GM19452 (cell line): ENCODE measurements at regions not wholly inside any gene's neighbourhood (a gene's known extent, or its start where the extent isn't known, plus 50 kb on each side); places are given as distances from the start of the nearest gene placed in this dataset.

Experiments used
- ATAC-seq: cut with Tn5 transposase; IDR thresholded peaks from one replicate; pipeline ENCODE4 v1.9.1; 2021; ENCODE audit not compliant: unreplicated experiment

- ATAC-seq, result no peak
Observed at GRCh38 chr10:107616463-107617410, 452.2 kb upstream of the SORCS1 start.

- no peak for ATAC-seq
Observed at GRCh38 chr10:107616031-107616430, 451.5 kb upstream of the SORCS1 start.

GRCh38 chr10:107614939-107615685 lies 450.6 kb upstream of the SORCS1 start:
- no peak for ATAC-seq

- ATAC-seq, result no peak
Observed at GRCh38 chr10:107611115-107611514, 446.6 kb upstream of the SORCS1 start.

GRCh38 chr10:107589081-107589480 lies 424.6 kb upstream of the SORCS1 start:
- ATAC-seq, result no peak

- no peak for ATAC-seq
Observed at GRCh38 chr10:107585630-107586029, 421.1 kb upstream of the SORCS1 start.

GRCh38 chr10:107583974-107584373 lies 419.5 kb upstream of the SORCS1 start:
- no peak for ATAC-seq

GRCh38 chr10:107579970-107580369 lies 415.5 kb upstream of the SORCS1 start:
- no peak for ATAC-seq

GRCh38 chr10:107577221-107577620 lies 412.7 kb upstream of the SORCS1 start:
- no peak for ATAC-seq

- ATAC-seq, result no peak
Observed at GRCh38 chr10:107576746-107577145, 412.2 kb upstream of the SORCS1 start.

GRCh38 chr10:107565014-107565413 lies 400.5 kb upstream of the SORCS1 start:
- no peak for ATAC-seq

- ATAC-seq, result no peak
Observed at GRCh38 chr10:107561136-107561650, 396.7 kb upstream of the SORCS1 start.

- ATAC-seq, result no peak
Observed at GRCh38 chr10:107557916-107558315, 393.4 kb upstream of the SORCS1 start.

GRCh38 chr10:107554333-107554732 lies 389.8 kb upstream of the SORCS1 start:
- ATAC-seq, result no peak

- ATAC-seq, result no peak
Observed at GRCh38 chr10:107553470-107553869, 389.0 kb upstream of the SORCS1 start.

GRCh38 chr10:107552963-107553362 lies 388.5 kb upstream of the SORCS1 start:
- ATAC-seq, result no peak

- no peak for ATAC-seq
Observed at GRCh38 chr10:107548301-107548700, 383.8 kb upstream of the SORCS1 start.

- no peak for ATAC-seq
Observed at GRCh38 chr10:107546986-107547385, 382.5 kb upstream of the SORCS1 start.

- ATAC-seq, result no peak
Observed at GRCh38 chr10:107546284-107546683, 381.8 kb upstream of the SORCS1 start.

GRCh38 chr10:107545717-107546116 lies 381.2 kb upstream of the SORCS1 start:
- ATAC-seq, result no peak

- no peak for ATAC-seq
Observed at GRCh38 chr10:107544706-107545520, 380.4 kb upstream of the SORCS1 start.
